Thyroid gland (tissue), 4 donors: ENCODE measurements at regions not wholly inside any gene's neighbourhood (a gene's known extent, or its start where the extent isn't known, plus 50 kb on each side); places are given as distances from the start of the nearest gene placed in this dataset.
"Not testable (repeated sequence)": the region's sequence is repeated elsewhere in the genome, so short reads cannot be mapped to it uniquely, and the experiment has no call there.

Experiments
- CTCF ChIP-seq, 6 experiments: fragments of 200-600 bp in 3 of 6; fragments of 450-650 bp in 3 of 6; sonication (generic) in 3 of 6; IDR thresholded peaks; one replicate each; pipeline ENCODE4 v1.5.1; 2016 to 2019; ENCODE audit warnings: antibody characterized with exemption in 6 of 6, mild to moderate bottlenecking in 2 of 6, inconsistent platforms in 1 of 6, moderate library complexity in 1 of 6
- POLR2A ChIP-seq, 2 donors: fragments of 450-650 bp; IDR thresholded peaks; one replicate each; pipeline ENCODE4 v1.6.1; 2017; ENCODE audit warnings: antibody characterized with exemption in 2 of 2, mild to moderate bottlenecking in 2 of 2, moderate library complexity in 1 of 2

GRCh38 chr11:67779189-67779875, 104.9 kb upstream of the ALDH3B2 start:
- TF ChIP-seq CTCF, POLR2A (IDR thresholded peaks at IDR 0.05): not testable (repeated sequence)
